ENCODE measurements at regions not wholly inside any gene's neighbourhood (a gene's known extent, or its start where the extent isn't known, plus 50 kb on each side); places are given as distances from the start of the nearest gene placed in this dataset.

DNA sequence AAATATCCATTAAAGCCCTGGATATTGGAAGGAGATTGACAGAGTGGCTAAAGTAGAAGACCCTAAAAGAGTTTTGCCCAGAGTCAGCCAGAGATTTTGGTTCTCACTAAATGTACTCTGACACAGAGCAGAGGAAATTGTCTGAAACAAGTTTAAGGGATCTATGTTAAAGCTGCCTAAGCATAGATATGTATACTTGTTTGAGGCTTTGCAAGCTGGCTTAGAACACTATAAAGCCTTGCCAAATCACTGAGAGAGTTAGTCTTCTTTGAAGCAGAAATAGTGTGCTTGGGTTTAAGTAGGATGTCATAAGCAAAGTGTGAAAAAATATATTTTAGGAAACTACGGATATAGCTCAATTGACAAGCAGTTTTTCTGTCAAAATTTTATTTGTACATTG is 653.5 kb downstream of the FSCB start:
- no peaks in the 10 kb centered on the region for H3K4me1 ChIP-seq (ENCODE audit: control insufficient read depth, insufficient read depth, low read length)
- no peak for ATAC-seq
- CTCF ChIA-PET = no interaction called here
- no peak for DNase-seq (ENCODE audit: low read depth, low spot score)
- no peaks in the 10 kb centered on the region for H3K27me3 ChIP-seq (ENCODE audit: control insufficient read depth, insufficient read depth, low read length)
- in situ Hi-C loops (cut with HindIII; ENCODE audit: low pct_unique_long_range_greater_than_20kb, low sequenced_read_pairs) = no loop called here
- intact Hi-C loops (cut with micrococcal nuclease; ENCODE audit: unreplicated experiment) = no loop called here
- no peaks in the 10 kb centered on the region for H3K36me3 ChIP-seq (ENCODE audit: control insufficient read depth, insufficient read depth, low read length)
- no TSS peak for BruUV-seq (replicated peaks)
- H3K4me3 ChIP-seq (ENCODE audit: low read depth in 2 of 2, low read length in 2 of 2) = no peak overlapping the region
- H3K27ac ChIP-seq (ENCODE audit: low read length) = no peak overlapping the region
- POLR2A ChIA-PET = no interaction called here
- TF ChIP-seq, protein P1, sequence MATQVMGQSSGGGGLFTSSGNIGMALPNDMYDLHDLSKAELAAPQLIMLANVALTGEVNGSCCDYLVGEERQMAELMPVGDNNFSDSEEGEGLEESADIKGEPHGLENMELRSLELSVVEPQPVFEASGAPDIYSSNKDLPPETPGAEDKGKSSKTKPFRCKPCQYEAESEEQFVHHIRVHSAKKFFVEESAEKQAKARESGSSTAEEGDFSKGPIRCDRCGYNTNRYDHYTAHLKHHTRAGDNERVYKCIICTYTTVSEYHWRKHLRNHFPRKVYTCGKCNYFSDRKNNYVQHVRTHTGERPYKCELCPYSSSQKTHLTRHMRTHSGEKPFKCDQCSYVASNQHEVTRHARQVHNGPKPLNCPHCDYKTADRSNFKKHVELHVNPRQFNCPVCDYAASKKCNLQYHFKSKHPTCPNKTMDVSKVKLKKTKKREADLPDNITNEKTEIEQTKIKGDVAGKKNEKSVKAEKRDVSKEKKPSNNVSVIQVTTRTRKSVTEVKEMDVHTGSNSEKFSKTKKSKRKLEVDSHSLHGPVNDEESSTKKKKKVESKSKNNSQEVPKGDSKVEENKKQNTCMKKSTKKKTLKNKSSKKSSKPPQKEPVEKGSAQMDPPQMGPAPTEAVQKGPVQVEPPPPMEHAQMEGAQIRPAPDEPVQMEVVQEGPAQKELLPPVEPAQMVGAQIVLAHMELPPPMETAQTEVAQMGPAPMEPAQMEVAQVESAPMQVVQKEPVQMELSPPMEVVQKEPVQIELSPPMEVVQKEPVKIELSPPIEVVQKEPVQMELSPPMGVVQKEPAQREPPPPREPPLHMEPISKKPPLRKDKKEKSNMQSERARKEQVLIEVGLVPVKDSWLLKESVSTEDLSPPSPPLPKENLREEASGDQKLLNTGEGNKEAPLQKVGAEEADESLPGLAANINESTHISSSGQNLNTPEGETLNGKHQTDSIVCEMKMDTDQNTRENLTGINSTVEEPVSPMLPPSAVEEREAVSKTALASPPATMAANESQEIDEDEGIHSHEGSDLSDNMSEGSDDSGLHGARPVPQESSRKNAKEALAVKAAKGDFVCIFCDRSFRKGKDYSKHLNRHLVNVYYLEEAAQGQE (IDR thresholded peaks at IDR 0.05; ENCODE audit: insufficient read depth in 1 of 2, low read depth in 2 of 2, low read length in 1 of 2) = no peak
- TF ChIP-seq POLR2AphosphoS5 (IDR thresholded peaks at IDR 0.05; ENCODE audit: low read depth, low read length) = no peak
- TF ChIP-seq, protein P2, sequence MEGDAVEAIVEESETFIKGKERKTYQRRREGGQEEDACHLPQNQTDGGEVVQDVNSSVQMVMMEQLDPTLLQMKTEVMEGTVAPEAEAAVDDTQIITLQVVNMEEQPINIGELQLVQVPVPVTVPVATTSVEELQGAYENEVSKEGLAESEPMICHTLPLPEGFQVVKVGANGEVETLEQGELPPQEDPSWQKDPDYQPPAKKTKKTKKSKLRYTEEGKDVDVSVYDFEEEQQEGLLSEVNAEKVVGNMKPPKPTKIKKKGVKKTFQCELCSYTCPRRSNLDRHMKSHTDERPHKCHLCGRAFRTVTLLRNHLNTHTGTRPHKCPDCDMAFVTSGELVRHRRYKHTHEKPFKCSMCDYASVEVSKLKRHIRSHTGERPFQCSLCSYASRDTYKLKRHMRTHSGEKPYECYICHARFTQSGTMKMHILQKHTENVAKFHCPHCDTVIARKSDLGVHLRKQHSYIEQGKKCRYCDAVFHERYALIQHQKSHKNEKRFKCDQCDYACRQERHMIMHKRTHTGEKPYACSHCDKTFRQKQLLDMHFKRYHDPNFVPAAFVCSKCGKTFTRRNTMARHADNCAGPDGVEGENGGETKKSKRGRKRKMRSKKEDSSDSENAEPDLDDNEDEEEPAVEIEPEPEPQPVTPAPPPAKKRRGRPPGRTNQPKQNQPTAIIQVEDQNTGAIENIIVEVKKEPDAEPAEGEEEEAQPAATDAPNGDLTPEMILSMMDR (IDR thresholded peaks at IDR 0.05) = no peak
- TF ChIP-seq TCF7L2 (IDR thresholded peaks at IDR 0.05; ENCODE audit: low read depth, low read length) = no peak
- TF ChIP-seq SIN3A (IDR thresholded peaks at IDR 0.05; ENCODE audit: borderline replicate concordance, insufficient read depth, low read depth, low read length) = no peak
- H3K9me3 ChIP-seq (ENCODE audit: control insufficient read depth, insufficient read depth, low read depth, low read length) = no peaks in the 10 kb centered on the region

DNA sequence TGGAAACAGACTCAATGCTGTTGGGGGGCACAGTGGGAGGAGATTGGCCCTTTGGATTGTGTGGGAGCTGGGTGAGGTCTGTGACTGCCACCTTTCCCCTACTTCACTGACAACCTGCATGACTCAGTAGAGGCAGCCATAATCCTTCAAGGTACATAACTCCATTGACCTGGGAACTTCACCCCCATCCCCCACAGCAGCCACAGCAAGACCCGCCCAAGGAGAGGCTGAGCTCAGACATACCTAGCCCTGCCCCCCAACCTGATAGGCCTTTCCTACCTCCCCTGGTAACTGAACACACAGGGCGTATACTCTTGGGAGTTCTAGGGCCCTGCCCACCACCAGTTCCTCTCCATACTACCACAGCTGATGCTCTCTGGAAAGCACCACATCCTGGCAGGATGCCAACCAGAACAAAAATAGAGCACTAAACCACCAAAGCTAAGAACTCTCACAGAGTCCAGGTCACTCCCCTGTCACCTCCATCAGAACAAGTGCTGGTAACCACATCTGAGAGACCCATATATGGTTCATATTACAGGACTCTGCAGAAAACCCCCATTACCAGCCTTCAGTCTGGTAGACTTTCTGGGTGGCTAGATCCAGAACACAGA is 703.9 kb downstream of the FSCB start:
- intact Hi-C loops (cut with micrococcal nuclease; ENCODE audit: unreplicated experiment) (no loop called here), in situ Hi-C loops (cut with HindIII; ENCODE audit: low pct_unique_long_range_greater_than_20kb, low sequenced_read_pairs) (no loop called here)
- ChIA-PET CTCF (no interaction called here), POLR2A (no interaction called here)
- Histone ChIP-seq H3K4me3 (ENCODE audit: low read depth in 2 of 2, low read length in 2 of 2) (no peak overlapping the region), H3K27me3 (ENCODE audit: control insufficient read depth, insufficient read depth, low read length) (no peaks in the 10 kb centered on the region), H3K9me3 (ENCODE audit: control insufficient read depth, insufficient read depth, low read depth, low read length) (no peaks in the 10 kb centered on the region), H3K36me3 (ENCODE audit: control insufficient read depth, insufficient read depth, low read length) (no peaks in the 10 kb centered on the region), H3K27ac (ENCODE audit: low read length) (no peak overlapping the region), H3K4me1 (ENCODE audit: control insufficient read depth, insufficient read depth, low read length) (no peaks in the 10 kb centered on the region)
- no peak for DNase-seq (ENCODE audit: low read depth, low spot score)
- TF ChIP-seq, protein P2 (IDR thresholded peaks at IDR 0.05) = no peak
- TF ChIP-seq, protein P1 (IDR thresholded peaks at IDR 0.05; ENCODE audit: insufficient read depth in 1 of 2, low read depth in 2 of 2, low read length in 1 of 2) = no peak
- TF ChIP-seq POLR2AphosphoS5 (IDR thresholded peaks at IDR 0.05; ENCODE audit: low read depth, low read length) (no peak), TCF7L2 (IDR thresholded peaks at IDR 0.05; ENCODE audit: low read depth, low read length) (no peak), SIN3A (IDR thresholded peaks at IDR 0.05; ENCODE audit: borderline replicate concordance, insufficient read depth, low read depth, low read length) (no peak)
- no peak for ATAC-seq
- no TSS peak for BruUV-seq (replicated peaks)

All from Panc1 (cell line).